SU-DHL-6 (cell line): ENCODE measurements at regions not wholly inside any gene's neighbourhood (a gene's known extent, or its start where the extent isn't known, plus 50 kb on each side); places are given as distances from the start of the nearest gene placed in this dataset.
"Not testable (repeated sequence)": the region's sequence is repeated elsewhere in the genome, so short reads cannot be mapped to it uniquely, and the experiment has no call there.

Source experiments
- H2AFZ ChIP-seq: fragments of 200-600 bp; sonication (generic); 2 replicates; pipeline ENCODE4 v1.6.1; 2014; ENCODE audit warnings: low read depth, mild to moderate bottlenecking, moderate library complexity, mixed read lengths, antibody characterized with exemption, low read length; ENCODE audit not compliant: severe bottlenecking
- H3F3A ChIP-seq: fragments of 200-600 bp; shearing (Covaris generic); 2 replicates; pipeline ENCODE4 v1.6.0; 2016; ENCODE audit warnings: antibody characterized with exemption, mild to moderate bottlenecking; ENCODE audit not compliant: insufficient read depth
- H3K27ac ChIP-seq: fragments of 200-600 bp; sonication (generic); 2 replicates; pipeline ENCODE4 v1.5.1; 2016; ENCODE audit warnings: low read depth, mild to moderate bottlenecking, low read length, moderate library complexity, mixed read lengths
- H3K27me3 ChIP-seq: fragments of 200-600 bp; sonication (generic), shearing (Covaris generic); 2 replicates; pipeline ENCODE4 v1.6.0; 2014; ENCODE audit warnings: mild to moderate bottlenecking, low read length
- H3K36me3 ChIP-seq: fragments of 200-600 bp; sonication (generic); 2 replicates; pipeline ENCODE4 v1.6.1; 2014; ENCODE audit warnings: mild to moderate bottlenecking, low read length, mixed read lengths
- H3K4me2 ChIP-seq: fragments of 300-600, 200-600 bp; shearing (Covaris generic), sonication (generic); 2 replicates; pipeline ENCODE4 v1.6.0; 2014; ENCODE audit warnings: low read length, low read depth, mild to moderate bottlenecking; ENCODE audit not compliant: poor library complexity, severe bottlenecking
- H3K4me3 ChIP-seq: fragments of 200-600 bp; sonication (generic); 2 replicates; pipeline ENCODE4 v1.5.1; 2014; ENCODE audit warnings: antibody characterized with exemption, low read length, mild to moderate bottlenecking, mixed read lengths; ENCODE audit not compliant: insufficient read depth, poor library complexity, severe bottlenecking
- H3K79me2 ChIP-seq: fragments of 200-600 bp; sonication (generic); 2 replicates; pipeline ENCODE4 v1.6.1; 2014; ENCODE audit warnings: mild to moderate bottlenecking, low read length, moderate library complexity; ENCODE audit not compliant: insufficient read depth
- H3K9ac ChIP-seq: fragments of 200-600 bp; sonication (generic); 2 replicates; pipeline ENCODE4 v1.7.0; 2014; ENCODE audit warnings: mild to moderate bottlenecking, low read length
- H3K9me2 ChIP-seq: fragments of 200-600 bp; sonication (generic); replicated peaks from 2 replicates; pipeline ENCODE4 v1.6.1; 2014; ENCODE audit warnings: low read length; ENCODE audit not compliant: insufficient read depth
- H3K9me3 ChIP-seq: fragments of 200-600 bp; sonication (generic); 2 replicates; pipeline ENCODE4 v1.6.1; 2014; ENCODE audit warnings: low read length, mixed read lengths; ENCODE audit not compliant: insufficient read depth
- H4K20me1 ChIP-seq: fragments of 200-600 bp; sonication (generic); 2 replicates; pipeline ENCODE4 v1.6.1; 2014; ENCODE audit warnings: low read depth, mild to moderate bottlenecking, antibody characterized with exemption, low read length, moderate library complexity, mixed read lengths
- CTCF ChIP-seq: fragments of 200-600 bp; sonication (generic); IDR thresholded peaks from one replicate; pipeline ENCODE4 v1.5.1; 2017; ENCODE audit warnings: antibody characterized with exemption, mild to moderate bottlenecking, low read length, moderate library complexity; ENCODE audit not compliant: insufficient read depth, poor library complexity, severe bottlenecking
- EZH2phosphoT487 ChIP-seq: fragments of 200-600 bp; sonication (generic), shearing (Covaris generic); conservative IDR thresholded peaks from 2 replicates; pipeline ENCODE4 v1.6.1; 2018; ENCODE audit warnings: mild to moderate bottlenecking, antibody characterized with exemption, low read length, moderate library complexity, mixed read lengths

- Histone ChIP-seq H3K27ac (no peak overlapping the region), H3K4me2 (no peak overlapping the region)
- TF ChIP-seq EZH2phosphoT487 (no peak), CTCF (no peak)
Observed at GRCh38 chr4:160567634-160568033, 1464.8 kb downstream of the RAPGEF2 start.

GRCh38 chr4:160570271-160570670, 1467.4 kb downstream of the RAPGEF2 start:
- H3K27ac ChIP-seq, result no peak overlapping the region
- H3K36me3 ChIP-seq, result no peaks in the 10 kb centered on the region
- no peak for TF ChIP-seq CTCF
- TF ChIP-seq EZH2phosphoT487, result no peak
- H3F3A ChIP-seq, result no peaks in the 10 kb centered on the region
- no peaks in the 10 kb centered on the region for H3K27me3 ChIP-seq
- no peak overlapping the region for H3K4me3 ChIP-seq
- H3K4me2 ChIP-seq, result no peak overlapping the region
- H3K9me2 ChIP-seq, result no peaks in the 10 kb centered on the region
- no peaks in the 10 kb centered on the region for H3K9me3 ChIP-seq
- H4K20me1 ChIP-seq, result no peaks in the 10 kb centered on the region
- no peak overlapping the region for H3K9ac ChIP-seq
- H2AFZ ChIP-seq, result no peak overlapping the region
- H3K79me2 ChIP-seq, result no peaks in the 10 kb centered on the region

More at GRCh38 chr4:160567634-160568033, 1464.8 kb downstream of the RAPGEF2 start:
- no peak overlapping the region for H3K9ac ChIP-seq
- H2AFZ ChIP-seq, result no peak overlapping the region
- H3K79me2 ChIP-seq, result no peaks in the 10 kb centered on the region
- no peaks in the 10 kb centered on the region for H3K36me3 ChIP-seq
- H3K9me3 ChIP-seq, result no peaks in the 10 kb centered on the region
- H3K27me3 ChIP-seq, result no peaks in the 10 kb centered on the region
- H3K4me3 ChIP-seq, result no peak overlapping the region
- no peaks in the 10 kb centered on the region for H4K20me1 ChIP-seq
- H3K9me2 ChIP-seq, result no peaks in the 10 kb centered on the region
- H3F3A ChIP-seq, result no peaks in the 10 kb centered on the region

GRCh38 chr4:160574272-160574671, 1471.4 kb downstream of the RAPGEF2 start:
- not testable (repeated sequence) for H3K9me3 ChIP-seq, H3F3A ChIP-seq, H3K9ac ChIP-seq, H3K4me3 ChIP-seq, H3K4me2 ChIP-seq, H3K36me3 ChIP-seq, H3K27me3 ChIP-seq, H3K9me2 ChIP-seq, H4K20me1 ChIP-seq, H3K79me2 ChIP-seq, H3K27ac ChIP-seq, H2AFZ ChIP-seq

- Histone ChIP-seq H3K4me3 (no peak overlapping the region), H3K27ac (no peak overlapping the region), H3K4me2 (no peak overlapping the region), H2AFZ (no peak overlapping the region), H3K36me3 (no peaks in the 10 kb centered on the region), H4K20me1 (no peaks in the 10 kb centered on the region), H3K79me2 (no peaks in the 10 kb centered on the region), H3K9me3 (no peaks in the 10 kb centered on the region), H3K9me2 (no peaks in the 10 kb centered on the region), H3F3A (no peaks in the 10 kb centered on the region), H3K27me3 (no peaks in the 10 kb centered on the region), H3K9ac (no peak overlapping the region)
- TF ChIP-seq CTCF, result no peak
- no peak for TF ChIP-seq EZH2phosphoT487
Observed at GRCh38 chr4:160580581-160580980, 1477.7 kb downstream of the RAPGEF2 start.
